HG02623 (cell line): ENCODE measurements at regions not wholly inside any gene's neighbourhood (a gene's known extent, or its start where the extent isn't known, plus 50 kb on each side); places are given as distances from the start of the nearest gene placed in this dataset.
"Not testable (repeated sequence)": the region's sequence is repeated elsewhere in the genome, so short reads cannot be mapped to it uniquely, and the experiment has no call there.

Experiments
- ATAC-seq: cut with Tn5 transposase; IDR thresholded peaks from one replicate; pipeline ENCODE4 v1.9.1; 2021; ENCODE audit warnings: moderate library complexity; ENCODE audit not compliant: unreplicated experiment

- no peak for ATAC-seq
These were observed 680.0 kb downstream of the BRINP1 start for GRCh38 chr9:118689280-118689679.

GRCh38 chr9:118692613-118693012 lies 676.6 kb downstream of the BRINP1 start:
- no peak for ATAC-seq

GRCh38 chr9:118693645-118694044 lies 675.6 kb downstream of the BRINP1 start:
- no peak for ATAC-seq

GRCh38 chr9:118695249-118695648 lies 674.0 kb downstream of the BRINP1 start:
- ATAC-seq = not testable (repeated sequence)

GRCh38 chr9:118701985-118702384 lies 667.2 kb downstream of the BRINP1 start:
- no peak for ATAC-seq

GRCh38 chr9:118711843-118712242 lies 657.4 kb downstream of the BRINP1 start:
- no peak for ATAC-seq

- no peak for ATAC-seq
These were observed 648.0 kb downstream of the BRINP1 start for GRCh38 chr9:118721276-118721675.

GRCh38 chr9:118721923-118722322 lies 647.3 kb downstream of the BRINP1 start:
- ATAC-seq = no peak

- ATAC-seq = no peak
These were observed 639.3 kb downstream of the BRINP1 start for GRCh38 chr9:118729981-118730380.

GRCh38 chr9:118732998-118733397 lies 636.2 kb downstream of the BRINP1 start:
- no peak for ATAC-seq

GRCh38 chr9:118734696-118735095 lies 634.5 kb downstream of the BRINP1 start:
- ATAC-seq = no peak

GRCh38 chr9:118736406-118736805 lies 632.8 kb downstream of the BRINP1 start:
- no peak for ATAC-seq

GRCh38 chr9:118751077-118751847 lies 618.0 kb downstream of the BRINP1 start:
- ATAC-seq = no peak

- no peak for ATAC-seq
These were observed 617.4 kb downstream of the BRINP1 start for GRCh38 chr9:118751848-118752223.

GRCh38 chr9:118761016-118761790 lies 608.0 kb downstream of the BRINP1 start:
- no peak for ATAC-seq

GRCh38 chr9:118767571-118767970 lies 601.7 kb downstream of the BRINP1 start:
- no peak for ATAC-seq

GRCh38 chr9:118782790-118783463 lies 586.3 kb downstream of the BRINP1 start:
- no peak for ATAC-seq

- ATAC-seq = no peak
These were observed 585.2 kb downstream of the BRINP1 start for GRCh38 chr9:118784033-118784432.

GRCh38 chr9:118785456-118785855 lies 583.8 kb downstream of the BRINP1 start:
- no peak for ATAC-seq

- ATAC-seq = no peak
These were observed 582.4 kb downstream of the BRINP1 start for GRCh38 chr9:118786877-118787276.

- no peak for ATAC-seq
These were observed 560.0 kb downstream of the BRINP1 start for GRCh38 chr9:118809160-118809625.

GRCh38 chr9:118829334-118829733 lies 539.9 kb downstream of the BRINP1 start:
- no peak for ATAC-seq
